Transverse colon (tissue), 4 donors: ENCODE measurements at regions not wholly inside any gene's neighbourhood (a gene's known extent, or its start where the extent isn't known, plus 50 kb on each side); places are given as distances from the start of the nearest gene placed in this dataset.

Source experiments
- DNase-seq: peaks from one replicate; pipeline ENCODE4 v3.0.0-alpha.2; 2019
- H3K27ac ChIP-seq, 4 donors: fragments of 200-600 bp; sonication (generic); 2 replicates each; pipeline ENCODE4 v1.5.1; 2016 to 2018; ENCODE audit warnings: inconsistent platforms in 4 of 4
- H3K27me3 ChIP-seq: fragments of 200-600 bp; sonication (generic); 2 replicates; pipeline ENCODE4 v1.5.1; 2017; ENCODE audit warnings: inconsistent platforms
- H3K36me3 ChIP-seq, 4 donors: fragments of 200-600 bp; sonication (generic); 2 replicates each; pipeline ENCODE4 v1.5.1; 2017 to 2019; ENCODE audit warnings: inconsistent platforms in 4 of 4
- H3K4me1 ChIP-seq, 4 donors: fragments of 200-600 bp; sonication (generic); 2 replicates each; pipeline ENCODE4 v1.5.1; 2017 to 2020; ENCODE audit warnings: inconsistent platforms in 4 of 4
- H3K4me3 ChIP-seq, 4 donors: fragments of 200-600 bp; sonication (generic); 1 replicate in 1 of 4; 2 replicates in 3 of 4; pipeline versions ENCODE4 v1.5.1 to v1.6.1; 2017 to 2019; ENCODE audit warnings: inconsistent platforms in 4 of 4
- H3K9me3 ChIP-seq, 2 donors: fragments of 200-600 bp; sonication (generic); 2 replicates each; pipeline ENCODE4 v1.5.1; 2017 to 2019; ENCODE audit warnings: inconsistent platforms in 2 of 2
- EP300 ChIP-seq: sonication (generic); formaldehyde crosslinking; IDR thresholded peaks from one replicate; pipeline ENCODE4 v1.6.1; 2017; ENCODE audit warnings: antibody characterized with exemption, low read depth
- POLR2A ChIP-seq: fragments of 450-650 bp; IDR thresholded peaks from one replicate; pipeline ENCODE4 v1.6.1; 2016; ENCODE audit warnings: antibody characterized with exemption, mild to moderate bottlenecking, moderate library complexity
- POLR2AphosphoS5 ChIP-seq, 3 donors: sonication (generic); formaldehyde crosslinking; IDR thresholded peaks; one replicate each; pipeline ENCODE4 v1.6.1; 2016; ENCODE audit warnings: antibody characterized with exemption in 3 of 3
- WGBS, 2 donors: methylation state at CpG; one replicate each; pipeline ENCODE4 v1.1.5; 2018; ENCODE audit warnings: low coverage in 1 of 2; 5-methylcytosine and 5-hydroxymethylcytosine counted together
- in situ Hi-C, 4 donors: fragments of 200-750 bp; cut with MboI; loops; one replicate each; pipeline versions ENCODE4 v1.15.0 to v1.15.1; 2017; ENCODE audit warnings: low sequenced_read_pairs in 3 of 4, low pct_ligation_motif_present in 1 of 4, low pct_unique_long_range_greater_than_20kb in 1 of 4
- intact Hi-C: fragments of 100-400 bp; cut with DNase I; formaldehyde crosslinking; loops from one replicate; pipeline ENCODE4 v1.15.1; 2023; ENCODE audit warnings: low total_unique reads
- TF ChIP-seq, protein P1 (sequence below), 5 experiments: fragments of 200-600 bp in 3 of 5; fragments of 450-650 bp in 2 of 5; sonication (generic) in 3 of 5; IDR thresholded peaks; 1 replicate in 2 of 5; 2 replicates in 3 of 5; pipeline ENCODE4 v1.5.1; 2016 to 2017; ENCODE audit warnings: antibody characterized with exemption in 5 of 5, inconsistent platforms in 3 of 5, mild to moderate bottlenecking in 2 of 5, moderate library complexity in 1 of 5

DNA sequence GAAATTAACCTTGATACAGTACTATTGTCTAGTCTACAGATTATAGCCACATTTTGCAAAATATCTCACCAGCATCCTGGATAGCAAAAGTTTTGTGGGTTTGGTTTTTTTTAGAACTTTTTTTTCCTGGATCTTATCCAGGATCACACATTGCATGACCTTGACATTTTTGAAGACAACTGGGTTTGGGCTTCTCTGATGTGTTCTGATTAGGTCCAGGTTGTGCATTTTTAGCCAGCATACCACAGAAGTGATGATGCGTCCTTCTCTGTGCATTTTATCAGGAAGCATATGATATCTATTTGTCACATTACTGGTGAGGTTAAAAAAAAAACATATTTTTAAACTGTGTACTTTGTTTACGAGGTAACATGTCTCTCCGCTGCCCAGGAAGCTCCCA lies 221.0 kb upstream of the OSR1 start:
- WGBS, 2 donors, result 80 to 84% methylated on average over 3 of the region's 3 CpGs
- Histone ChIP-seq H3K27me3 (no peaks in the 10 kb centered on the region), H3K4me1 (peaks cover 0 to 18% (median 9%) of the 10 kb centered on the region in 4 donors), H3K4me3 (no peak overlapping the region), H3K36me3 (no peaks in the 10 kb centered on the region), H3K9me3 (no peaks in the 10 kb centered on the region), H3K27ac (no peak overlapping the region)
- TF ChIP-seq EP300, result no peak
- TF ChIP-seq, protein P1, sequence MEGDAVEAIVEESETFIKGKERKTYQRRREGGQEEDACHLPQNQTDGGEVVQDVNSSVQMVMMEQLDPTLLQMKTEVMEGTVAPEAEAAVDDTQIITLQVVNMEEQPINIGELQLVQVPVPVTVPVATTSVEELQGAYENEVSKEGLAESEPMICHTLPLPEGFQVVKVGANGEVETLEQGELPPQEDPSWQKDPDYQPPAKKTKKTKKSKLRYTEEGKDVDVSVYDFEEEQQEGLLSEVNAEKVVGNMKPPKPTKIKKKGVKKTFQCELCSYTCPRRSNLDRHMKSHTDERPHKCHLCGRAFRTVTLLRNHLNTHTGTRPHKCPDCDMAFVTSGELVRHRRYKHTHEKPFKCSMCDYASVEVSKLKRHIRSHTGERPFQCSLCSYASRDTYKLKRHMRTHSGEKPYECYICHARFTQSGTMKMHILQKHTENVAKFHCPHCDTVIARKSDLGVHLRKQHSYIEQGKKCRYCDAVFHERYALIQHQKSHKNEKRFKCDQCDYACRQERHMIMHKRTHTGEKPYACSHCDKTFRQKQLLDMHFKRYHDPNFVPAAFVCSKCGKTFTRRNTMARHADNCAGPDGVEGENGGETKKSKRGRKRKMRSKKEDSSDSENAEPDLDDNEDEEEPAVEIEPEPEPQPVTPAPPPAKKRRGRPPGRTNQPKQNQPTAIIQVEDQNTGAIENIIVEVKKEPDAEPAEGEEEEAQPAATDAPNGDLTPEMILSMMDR (IDR thresholded peaks at IDR 0.05), result no peak
- TF ChIP-seq POLR2A, result no peak
- TF ChIP-seq POLR2AphosphoS5 (IDR thresholded peaks at IDR 0.05), result no peak
- in situ Hi-C loops, result no loop called here
- no peak for DNase-seq
- intact Hi-C loops, result no loop called here

DNA sequence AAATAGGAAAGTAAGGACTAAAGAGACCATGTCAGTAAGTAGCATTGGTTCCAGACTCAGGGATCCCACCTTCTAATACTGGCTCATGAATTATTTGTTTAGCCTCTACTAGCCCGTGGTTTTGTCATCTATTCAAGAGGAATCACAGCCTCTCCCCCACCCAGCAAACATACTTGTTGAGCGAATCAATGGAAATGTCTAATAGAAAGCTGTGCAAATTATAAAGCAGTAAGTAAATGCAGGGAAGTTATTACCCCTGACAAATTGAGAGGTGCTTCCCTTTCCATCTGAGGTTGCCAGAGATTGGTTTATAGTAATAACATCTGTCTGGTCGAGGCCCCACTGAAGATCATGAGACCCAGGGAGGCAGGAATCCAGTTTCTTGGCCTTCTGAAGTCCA lies 219.3 kb upstream of the OSR1 start:
- intact Hi-C loops (no loop called here), in situ Hi-C loops (no loop called here)
- H3K4me1 ChIP-seq, result peaks cover 0 to 22% (median 11%) of the 10 kb centered on the region in 4 donors
- no peaks in the 10 kb centered on the region for H3K27me3 ChIP-seq
- H3K27ac ChIP-seq, result no peak overlapping the region
- WGBS, 2 donors, result 64 to 68% methylated on average over 3 of the region's 3 CpGs
- TF ChIP-seq, protein P1 (IDR thresholded peaks at IDR 0.05), result no peak
- TF ChIP-seq EP300, result no peak
- TF ChIP-seq POLR2A, result no peak
- no peak for TF ChIP-seq POLR2AphosphoS5 (IDR thresholded peaks at IDR 0.05)
- DNase-seq, result no peak
- H3K36me3 ChIP-seq, result no peaks in the 10 kb centered on the region
- H3K4me3 ChIP-seq, result no peak overlapping the region
- H3K9me3 ChIP-seq, result no peaks in the 10 kb centered on the region

DNA sequence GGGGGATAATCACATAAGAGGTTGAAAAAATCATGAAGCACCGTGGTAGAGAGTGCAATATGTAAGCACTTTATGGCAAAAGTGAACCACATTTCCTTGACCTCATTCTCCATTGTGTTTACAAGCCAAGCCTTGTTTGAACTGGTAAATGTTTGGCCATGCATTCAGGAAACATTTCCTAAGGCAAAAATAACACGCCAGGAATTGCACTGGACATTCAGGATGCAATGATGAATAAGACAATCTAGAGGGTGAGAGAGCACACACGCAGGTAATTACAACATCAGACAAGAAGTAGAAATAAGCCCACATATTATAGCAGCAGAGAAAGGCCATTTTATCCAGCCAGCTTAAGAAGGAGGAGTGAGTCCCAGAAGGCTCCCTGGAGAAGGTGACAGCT lies 218.0 kb upstream of the OSR1 start:
- Histone ChIP-seq H3K4me3 (no peak overlapping the region), H3K9me3 (no peaks in the 10 kb centered on the region), H3K27ac (no peak overlapping the region), H3K27me3 (no peaks in the 10 kb centered on the region), H3K36me3 (no peaks in the 10 kb centered on the region), H3K4me1 (peaks cover 0 to 22% (median 11%) of the 10 kb centered on the region in 4 donors)
- in situ Hi-C loops (no loop called here), intact Hi-C loops (no loop called here)
- 50 to 56% methylated on average over 2 to 3 of the region's 3 CpGs for WGBS, 2 donors
- TF ChIP-seq POLR2AphosphoS5 (IDR thresholded peaks at IDR 0.05), result no peak
- no peak for TF ChIP-seq POLR2A
- TF ChIP-seq, protein P1 (IDR thresholded peaks at IDR 0.05), result no peak
- no peak for TF ChIP-seq EP300
- DNase-seq, result no peak

DNA sequence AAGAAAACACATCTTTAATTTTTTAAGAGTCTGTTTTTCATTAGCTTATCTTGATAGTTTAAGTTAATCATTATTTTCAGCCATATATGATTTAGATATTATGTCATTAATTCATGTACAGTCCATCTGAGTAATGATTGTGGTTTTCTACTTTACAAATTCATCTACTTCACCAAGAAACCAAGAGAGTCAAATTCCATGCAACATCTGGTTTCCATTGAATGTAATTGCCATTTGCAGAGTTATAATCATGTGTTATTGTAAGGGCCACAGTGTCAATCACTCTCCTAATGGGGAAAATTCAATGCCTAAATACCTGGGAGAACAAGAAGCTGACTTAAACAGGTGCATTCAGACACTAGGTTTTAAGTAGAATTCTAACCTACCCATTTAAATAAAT lies 217.2 kb upstream of the OSR1 start:
- Histone ChIP-seq H3K27ac (no peak overlapping the region), H3K9me3 (no peaks in the 10 kb centered on the region), H3K27me3 (no peaks in the 10 kb centered on the region), H3K4me3 (no peak overlapping the region), H3K36me3 (no peaks in the 10 kb centered on the region), H3K4me1 (peaks cover 0 to 22% (median 11%) of the 10 kb centered on the region in 4 donors)
- no peak for DNase-seq
- intact Hi-C loops, result no loop called here
- in situ Hi-C loops, result no loop called here
- TF ChIP-seq POLR2AphosphoS5 (IDR thresholded peaks at IDR 0.05) (no peak), EP300 (no peak)
- TF ChIP-seq, protein P1 (IDR thresholded peaks at IDR 0.05), result no peak
